PC-9 (cell line): ENCODE measurements at regions not wholly inside any gene's neighbourhood (a gene's known extent, or its start where the extent isn't known, plus 50 kb on each side); places are given as distances from the start of the nearest gene placed in this dataset.

ENCODE experiments used
- EZH2 ChIP-seq: fragments of 200-600 bp; sonication (generic); IDR thresholded peaks from 2 replicates; pipeline ENCODE4 v1.8.0; 2017; ENCODE audit warnings: antibody characterized with exemption, low read depth
- TF ChIP-seq, protein P1 (sequence below): fragments of 200-600 bp; sonication (generic); conservative IDR thresholded peaks from 2 replicates; pipeline ENCODE4 v1.6.1; 2017; ENCODE audit warnings: mixed run types, antibody characterized with exemption, mild to moderate bottlenecking, moderate library complexity

DNA sequence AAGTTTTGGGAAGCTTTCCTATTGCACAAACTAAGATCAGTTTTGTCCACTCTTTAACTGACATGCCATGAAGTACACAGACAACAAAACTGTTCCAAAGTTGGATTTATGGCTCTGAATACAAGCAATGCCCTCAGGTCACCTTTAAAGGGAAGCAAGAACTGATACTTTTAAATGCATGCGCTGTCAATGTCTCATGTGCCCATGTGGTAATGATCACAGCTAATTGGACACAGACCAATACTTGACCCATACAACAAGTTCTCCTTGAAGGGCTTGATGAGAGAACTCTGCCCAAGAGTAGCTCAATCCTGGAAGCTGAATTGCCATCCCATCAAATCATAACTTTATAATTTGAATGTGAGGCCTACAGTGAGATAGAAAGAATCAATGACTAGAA, 624.9 kb downstream of the ETS1 start:
- TF ChIP-seq EZH2: no peak
- TF ChIP-seq, protein P1, sequence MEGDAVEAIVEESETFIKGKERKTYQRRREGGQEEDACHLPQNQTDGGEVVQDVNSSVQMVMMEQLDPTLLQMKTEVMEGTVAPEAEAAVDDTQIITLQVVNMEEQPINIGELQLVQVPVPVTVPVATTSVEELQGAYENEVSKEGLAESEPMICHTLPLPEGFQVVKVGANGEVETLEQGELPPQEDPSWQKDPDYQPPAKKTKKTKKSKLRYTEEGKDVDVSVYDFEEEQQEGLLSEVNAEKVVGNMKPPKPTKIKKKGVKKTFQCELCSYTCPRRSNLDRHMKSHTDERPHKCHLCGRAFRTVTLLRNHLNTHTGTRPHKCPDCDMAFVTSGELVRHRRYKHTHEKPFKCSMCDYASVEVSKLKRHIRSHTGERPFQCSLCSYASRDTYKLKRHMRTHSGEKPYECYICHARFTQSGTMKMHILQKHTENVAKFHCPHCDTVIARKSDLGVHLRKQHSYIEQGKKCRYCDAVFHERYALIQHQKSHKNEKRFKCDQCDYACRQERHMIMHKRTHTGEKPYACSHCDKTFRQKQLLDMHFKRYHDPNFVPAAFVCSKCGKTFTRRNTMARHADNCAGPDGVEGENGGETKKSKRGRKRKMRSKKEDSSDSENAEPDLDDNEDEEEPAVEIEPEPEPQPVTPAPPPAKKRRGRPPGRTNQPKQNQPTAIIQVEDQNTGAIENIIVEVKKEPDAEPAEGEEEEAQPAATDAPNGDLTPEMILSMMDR: no peak
